Natural killer cell (primary cell): ENCODE measurements at regions not wholly inside any gene's neighbourhood (a gene's known extent, or its start where the extent isn't known, plus 50 kb on each side); places are given as distances from the start of the nearest gene placed in this dataset.

Experiments
- ATAC-seq, 3 donors: fragments of 150-1000 bp in 2 of 3; fragments of 200-7000 bp in 1 of 3; cut with Tn5 transposase; 1 replicate in 1 of 3; 2 replicates in 2 of 3; pipeline ENCODE4 v1.10.0; 2021; ENCODE audit warnings: mild to moderate bottlenecking in 2 of 3, moderate library complexity in 2 of 3
- DNase-seq, 2 donors: peaks; one replicate each; pipeline versions ENCODE4 v3.0.0 to v3.0.0-alpha.2; 2013 to 2021; ENCODE audit warnings: mixed read lengths in 1 of 2
- H3K27ac ChIP-seq: one replicate; pipeline ENCODE4 v1.5.1; 2013; ENCODE audit warnings: mild to moderate bottlenecking, low read length
- H3K27me3 ChIP-seq: one replicate; pipeline ENCODE4 v1.6.1; 2013; ENCODE audit warnings: low read length; ENCODE audit not compliant: control insufficient read depth, insufficient read depth
- H3K36me3 ChIP-seq: one replicate; pipeline ENCODE4 v1.6.1; 2013; ENCODE audit warnings: low read length; ENCODE audit not compliant: control insufficient read depth, insufficient read depth
- H3K4me1 ChIP-seq: one replicate; pipeline ENCODE4 v1.6.1; 2013; ENCODE audit warnings: low read length; ENCODE audit not compliant: control insufficient read depth, insufficient read depth
- H3K4me3 ChIP-seq: one replicate; pipeline ENCODE4 v1.5.1; 2013; ENCODE audit warnings: low read length
- H3K9me3 ChIP-seq: one replicate; pipeline ENCODE4 v1.6.1; 2013; ENCODE audit warnings: low read length; ENCODE audit not compliant: control insufficient read depth, insufficient read depth
- H3K27ac Mint-ChIP-seq, 2 donors: one replicate each; pipeline ENCODE4 v1.8.0; 2022; ENCODE audit warnings: mild to moderate bottlenecking in 2 of 2, mixed read lengths in 2 of 2, moderate library complexity in 1 of 2
- H3K27me3 Mint-ChIP-seq, 2 donors: one replicate each; pipeline ENCODE4 v1.8.0; 2022; ENCODE audit warnings: low read depth in 2 of 2, mixed read lengths in 2 of 2
- H3K36me3 Mint-ChIP-seq: one replicate; pipeline ENCODE4 v1.8.0; 2022; ENCODE audit warnings: mixed read lengths
- H3K4me1 Mint-ChIP-seq, 2 donors: one replicate each; pipeline ENCODE4 v1.8.0; 2022; ENCODE audit warnings: mixed read lengths in 2 of 2
- H3K4me3 Mint-ChIP-seq: one replicate; pipeline ENCODE4 v1.8.0; 2022; ENCODE audit warnings: mild to moderate bottlenecking, moderate library complexity, mixed read lengths
- H3K9me3 Mint-ChIP-seq, 2 donors: one replicate each; pipeline ENCODE4 v1.8.0; 2022; ENCODE audit warnings: mixed read lengths in 2 of 2
- WGBS: methylation state at CpG from one replicate; pipeline ENCODE4 v1.1.7; 2013; ENCODE audit warnings: missing lambda C conversion rate; ENCODE audit not compliant: insufficient coverage; 5-methylcytosine and 5-hydroxymethylcytosine counted together
- intact Hi-C: fragments of 100-400 bp; cut with micrococcal nuclease; formaldehyde crosslinking; loops from one replicate; pipeline ENCODE4 v1.14.2; 2022
- TF ChIP-seq, protein P1 (sequence below): fragments of 200-600 bp; IDR thresholded peaks from one replicate; pipeline ENCODE4 v1.8.0; 2022; ENCODE audit warnings: antibody characterized with exemption

DNA sequence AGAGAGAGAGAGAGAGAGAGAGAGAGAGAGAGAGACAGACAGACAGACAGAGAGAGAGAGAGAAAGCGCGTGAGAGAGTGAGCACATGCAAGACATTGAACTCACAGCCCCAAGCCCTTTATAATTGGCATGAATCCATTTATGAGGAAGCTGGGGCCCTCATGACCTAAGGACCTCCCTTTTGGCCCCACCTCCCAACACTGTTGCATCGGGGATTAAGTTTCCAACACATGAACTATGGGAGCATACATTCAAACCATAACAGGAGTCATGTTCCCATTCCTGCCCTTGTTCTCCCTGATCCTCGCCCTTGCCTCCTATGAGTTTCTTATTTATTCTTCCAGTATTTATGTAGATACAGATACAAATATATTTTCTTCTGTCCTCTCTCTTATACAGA, 269.8 kb upstream of the ARX start:
- 63% methylated on average over 1 of the region's 4 CpGs for WGBS
- DNase-seq: no peak
- Histone ChIP-seq H3K27ac (no peak overlapping the region), H3K36me3 (no peaks in the 10 kb centered on the region), H3K27me3 (no peaks in the 10 kb centered on the region), H3K4me3 (no peak overlapping the region), H3K4me1 (no peaks in the 10 kb centered on the region), H3K9me3 (no peaks in the 10 kb centered on the region)
- no peaks in the 10 kb centered on the region for H3K4me1 Mint-ChIP-seq
- intact Hi-C loops: no loop called here
- TF ChIP-seq, protein P1, sequence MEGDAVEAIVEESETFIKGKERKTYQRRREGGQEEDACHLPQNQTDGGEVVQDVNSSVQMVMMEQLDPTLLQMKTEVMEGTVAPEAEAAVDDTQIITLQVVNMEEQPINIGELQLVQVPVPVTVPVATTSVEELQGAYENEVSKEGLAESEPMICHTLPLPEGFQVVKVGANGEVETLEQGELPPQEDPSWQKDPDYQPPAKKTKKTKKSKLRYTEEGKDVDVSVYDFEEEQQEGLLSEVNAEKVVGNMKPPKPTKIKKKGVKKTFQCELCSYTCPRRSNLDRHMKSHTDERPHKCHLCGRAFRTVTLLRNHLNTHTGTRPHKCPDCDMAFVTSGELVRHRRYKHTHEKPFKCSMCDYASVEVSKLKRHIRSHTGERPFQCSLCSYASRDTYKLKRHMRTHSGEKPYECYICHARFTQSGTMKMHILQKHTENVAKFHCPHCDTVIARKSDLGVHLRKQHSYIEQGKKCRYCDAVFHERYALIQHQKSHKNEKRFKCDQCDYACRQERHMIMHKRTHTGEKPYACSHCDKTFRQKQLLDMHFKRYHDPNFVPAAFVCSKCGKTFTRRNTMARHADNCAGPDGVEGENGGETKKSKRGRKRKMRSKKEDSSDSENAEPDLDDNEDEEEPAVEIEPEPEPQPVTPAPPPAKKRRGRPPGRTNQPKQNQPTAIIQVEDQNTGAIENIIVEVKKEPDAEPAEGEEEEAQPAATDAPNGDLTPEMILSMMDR: no peak
- no peaks in the 10 kb centered on the region for H3K27me3 Mint-ChIP-seq
- no peak overlapping the region for H3K27ac Mint-ChIP-seq
- no peaks in the 10 kb centered on the region for H3K36me3 Mint-ChIP-seq
- ATAC-seq: no peak
- no peak overlapping the region for H3K4me3 Mint-ChIP-seq
- peaks cover 0 to 2% of the 10 kb centered on the region in 2 donors for H3K9me3 Mint-ChIP-seq

DNA sequence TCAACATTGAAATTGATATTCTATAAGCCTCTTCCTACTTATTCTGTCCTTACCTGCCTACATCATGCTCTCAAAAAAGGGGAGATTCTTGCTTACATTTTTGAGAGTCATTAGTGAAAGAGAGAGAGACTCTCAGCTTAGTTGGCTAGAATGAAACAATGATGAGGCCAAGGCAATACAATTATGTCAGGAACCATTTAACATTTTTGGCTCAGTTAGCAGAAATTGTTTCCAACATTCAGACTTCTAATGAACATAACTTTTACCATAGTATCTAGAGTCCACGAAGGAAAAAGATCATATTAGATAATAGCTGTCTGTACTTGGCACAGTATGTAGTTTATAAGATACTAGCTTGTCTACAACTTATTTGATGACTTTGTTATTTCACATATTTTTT, 263.7 kb upstream of the ARX start:
- no peaks in the 10 kb centered on the region for H3K4me1 Mint-ChIP-seq
- Histone ChIP-seq H3K27me3 (no peaks in the 10 kb centered on the region), H3K4me3 (no peak overlapping the region), H3K36me3 (no peaks in the 10 kb centered on the region), H3K27ac (no peak overlapping the region), H3K9me3 (no peaks in the 10 kb centered on the region), H3K4me1 (no peaks in the 10 kb centered on the region)
- no peak overlapping the region for H3K4me3 Mint-ChIP-seq
- no peaks in the 10 kb centered on the region for H3K27me3 Mint-ChIP-seq
- no CpG with 5 or more reads among the region's 1 CpG for WGBS
- intact Hi-C loops: no loop called here
- no peak overlapping the region for H3K27ac Mint-ChIP-seq
- peaks cover 0 to 2% of the 10 kb centered on the region in 2 donors for H3K9me3 Mint-ChIP-seq
- ATAC-seq (no peak), DNase-seq (no peak)
- TF ChIP-seq, protein P1: no peak
- no peaks in the 10 kb centered on the region for H3K36me3 Mint-ChIP-seq

DNA sequence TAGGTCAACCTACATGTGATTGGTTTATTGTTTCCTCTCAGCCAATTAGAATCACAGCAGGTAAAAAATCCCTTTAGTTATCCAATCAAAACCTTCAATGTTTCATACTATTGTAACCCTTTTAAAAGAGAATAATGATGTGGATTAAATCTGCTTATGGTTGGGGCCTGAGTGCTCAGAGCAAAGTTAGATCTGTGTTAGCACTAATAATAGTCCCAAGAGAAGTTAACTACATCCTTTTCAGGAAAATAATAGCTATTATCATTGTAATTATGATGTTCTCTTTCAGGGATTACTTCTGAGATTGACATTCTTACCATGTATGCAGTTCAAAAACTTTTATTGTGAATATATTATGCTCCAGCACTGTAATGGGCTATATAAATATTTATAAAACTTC, 262.6 kb upstream of the ARX start:
- H3K27ac ChIP-seq: no peak overlapping the region
- no peak overlapping the region for H3K4me3 ChIP-seq
- Mint-ChIP-seq H3K27me3 (no peaks in the 10 kb centered on the region), H3K36me3 (no peaks in the 10 kb centered on the region), H3K4me3 (no peak overlapping the region), H3K27ac (no peak overlapping the region), H3K9me3 (peaks cover 0 to 2% of the 10 kb centered on the region in 2 donors), H3K4me1 (no peaks in the 10 kb centered on the region)
- TF ChIP-seq, protein P1: no peak
- no peaks in the 10 kb centered on the region for H3K27me3 ChIP-seq
- no peaks in the 10 kb centered on the region for H3K4me1 ChIP-seq
- H3K36me3 ChIP-seq: no peaks in the 10 kb centered on the region
- H3K9me3 ChIP-seq: no peaks in the 10 kb centered on the region
- no peak for ATAC-seq
- DNase-seq: no peak
- intact Hi-C loops: no loop called here

DNA sequence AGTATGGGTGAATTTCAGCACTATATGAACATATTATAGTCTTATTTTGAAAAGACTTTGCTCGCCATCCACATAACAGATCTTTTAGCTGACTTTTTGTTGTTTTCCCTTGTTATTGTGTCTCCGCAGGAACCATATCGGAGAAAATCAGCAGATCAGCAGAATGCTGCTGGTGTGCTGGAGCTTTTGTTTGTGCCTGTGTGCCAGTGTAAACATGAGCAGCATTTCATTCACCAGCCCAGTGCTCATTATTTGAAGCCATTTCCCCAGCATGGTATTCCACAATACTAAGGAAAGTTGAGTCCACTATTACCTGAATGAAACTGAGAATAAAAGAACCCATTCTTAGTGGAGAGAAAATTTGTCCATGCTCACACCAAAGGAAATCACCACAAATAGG, 261.8 kb upstream of the ARX start:
- ATAC-seq (no peak), DNase-seq (no peak)
- H3K27me3 ChIP-seq: no peaks in the 10 kb centered on the region
- no peaks in the 10 kb centered on the region for H3K4me1 ChIP-seq
- Mint-ChIP-seq H3K36me3 (no peaks in the 10 kb centered on the region), H3K27ac (no peak overlapping the region), H3K9me3 (no peaks in the 10 kb centered on the region), H3K4me1 (no peaks in the 10 kb centered on the region), H3K4me3 (no peak overlapping the region), H3K27me3 (no peaks in the 10 kb centered on the region)
- H3K36me3 ChIP-seq: no peaks in the 10 kb centered on the region
- intact Hi-C loops: no loop called here
- H3K27ac ChIP-seq: no peak overlapping the region
- H3K9me3 ChIP-seq: no peaks in the 10 kb centered on the region
- no peak overlapping the region for H3K4me3 ChIP-seq
- WGBS: 85% methylated on average over 3 of the region's 3 CpGs
- TF ChIP-seq, protein P1: no peak
